CD4-positive, alpha-beta T cell (primary cell): ENCODE measurements at regions not wholly inside any gene's neighbourhood (a gene's known extent, or its start where the extent isn't known, plus 50 kb on each side); places are given as distances from the start of the nearest gene placed in this dataset.

Experiments
- ATAC-seq: fragments of 200-7000 bp; cut with Tn5 transposase; one replicate; pipeline ENCODE4 v1.10.0; 2022; ENCODE audit warnings: mild to moderate bottlenecking; ENCODE audit not compliant: poor library complexity
- CTCF ChIA-PET: fragments of 350-600 bp; sonication (Branson Sonifier 250); formaldehyde crosslinking; loops from one replicate; lab custom pipeline; 2021; ENCODE audit warnings: antibody characterized with exemption, inconsistent platforms; lab: Charles Lee
- POLR2A ChIA-PET: fragments of 350-600 bp; sonication (Branson Sonifier 250); formaldehyde crosslinking; loops from one replicate; lab custom pipeline; 2021; ENCODE audit warnings: antibody characterized with exemption, inconsistent platforms; lab: Charles Lee
- DNase-seq, 14 experiments: peaks; one replicate each; pipeline ENCODE4 v3.0.0-alpha.2; 2013 to 2020; ENCODE audit warnings: mixed read lengths in 2 of 14
- H3K27ac ChIP-seq, 2 donors: one replicate each; pipeline versions ENCODE4 v1.5.1 to v1.7.0; 2013; ENCODE audit warnings: low read length in 2 of 2, low read depth in 1 of 2, mild to moderate bottlenecking in 1 of 2
- H3K27me3 ChIP-seq, 2 experiments: 1 replicate in 1 of 2; 2 replicates in 1 of 2; pipeline versions ENCODE4 v1.6.1 to v1.7.0; 2013; ENCODE audit warnings: low read length in 2 of 2, control low read depth in 1 of 2, mild to moderate bottlenecking in 1 of 2, moderate library complexity in 1 of 2; ENCODE audit not compliant: insufficient read depth in 2 of 2, control insufficient read depth in 1 of 2
- H3K36me3 ChIP-seq: one replicate; pipeline ENCODE4 v1.6.1; 2013; ENCODE audit warnings: low read length, control low read depth; ENCODE audit not compliant: insufficient read depth
- H3K4me1 ChIP-seq: one replicate; pipeline ENCODE4 v1.6.1; 2013; ENCODE audit warnings: low read length, control low read depth; ENCODE audit not compliant: insufficient read depth
- H3K4me3 ChIP-seq: one replicate; pipeline ENCODE4 v1.5.1; 2013; ENCODE audit warnings: mild to moderate bottlenecking, low read length, moderate library complexity
- H3K9me3 ChIP-seq, 2 experiments: 1 replicate in 1 of 2; 2 replicates in 1 of 2; pipeline versions ENCODE4 v1.6.1 to v1.7.0; 2013; ENCODE audit warnings: low read length in 2 of 2, mild to moderate bottlenecking in 2 of 2, control low read depth in 1 of 2, moderate library complexity in 1 of 2; ENCODE audit not compliant: control insufficient read depth in 1 of 2, insufficient read depth in 1 of 2
- H3K27ac Mint-ChIP-seq: one replicate; pipeline ENCODE4 v1.8.0; 2020; ENCODE audit warnings: mixed read lengths
- H3K27me3 Mint-ChIP-seq: one replicate; pipeline ENCODE4 v1.8.0; 2021; ENCODE audit warnings: mixed read lengths
- H3K36me3 Mint-ChIP-seq: one replicate; pipeline ENCODE4 v1.8.0; 2021; ENCODE audit warnings: low read depth, mixed read lengths
- H3K4me1 Mint-ChIP-seq: one replicate; pipeline ENCODE4 v1.8.0; 2021; ENCODE audit warnings: low read depth, mixed read lengths
- H3K4me3 Mint-ChIP-seq: one replicate; pipeline ENCODE4 v1.8.0; 2020; ENCODE audit warnings: mild to moderate bottlenecking, mixed read lengths
- H3K9me3 Mint-ChIP-seq: one replicate; pipeline ENCODE4 v1.8.0; 2020; ENCODE audit warnings: mixed read lengths
- CTCF ChIP-seq: fragments of 200-600 bp; IDR thresholded peaks from one replicate; pipeline ENCODE4 v1.8.0; 2022; ENCODE audit warnings: antibody characterized with exemption, mild to moderate bottlenecking
- intact Hi-C, 2 experiments: fragments of 100-400 bp; cut with DNase I in 1 of 2; cut with micrococcal nuclease in 1 of 2; formaldehyde crosslinking; loops; one replicate each; pipeline versions ENCODE4 v1.15.1 to v1.9.0; 2023 to 2025; cut with DNase I, micrococcal nuclease

GRCh38 chr16:6252541-6252940 is 1080.1 kb upstream of the RBFOX1 start:
- Mint-ChIP-seq H3K27ac (no peak overlapping the region), H3K36me3 (no peaks in the 10 kb centered on the region), H3K4me1 (no peaks in the 10 kb centered on the region), H3K4me3 (no peak overlapping the region), H3K9me3 (peaks cover 14% of the 10 kb centered on the region), H3K27me3 (no peaks in the 10 kb centered on the region)
- no peaks in the 10 kb centered on the region for H3K27me3 ChIP-seq
- no peaks in the 10 kb centered on the region for H3K4me1 ChIP-seq
- intact Hi-C loops: no loop called here
- CTCF ChIA-PET: no interaction called here
- no peaks in the 10 kb centered on the region for H3K9me3 ChIP-seq
- no peak overlapping the region for H3K27ac ChIP-seq
- DNase-seq: no peak
- H3K36me3 ChIP-seq: no peaks in the 10 kb centered on the region
- TF ChIP-seq CTCF: no peak
- no peak overlapping the region for H3K4me3 ChIP-seq
- ATAC-seq: no peak
- POLR2A ChIA-PET: no interaction called here

- ChIA-PET CTCF (no interaction called here), POLR2A (no interaction called here)
- Histone ChIP-seq H3K9me3 (no peaks in the 10 kb centered on the region), H3K4me3 (no peak overlapping the region), H3K4me1 (no peaks in the 10 kb centered on the region), H3K27me3 (no peaks in the 10 kb centered on the region), H3K36me3 (no peaks in the 10 kb centered on the region), H3K27ac (no peak overlapping the region)
- no peak for DNase-seq
- H3K27ac Mint-ChIP-seq: no peak overlapping the region
- H3K4me1 Mint-ChIP-seq: no peaks in the 10 kb centered on the region
- H3K9me3 Mint-ChIP-seq: peaks cover 12% of the 10 kb centered on the region
- no peak for TF ChIP-seq CTCF
- ATAC-seq: no peak
- no peak overlapping the region for H3K4me3 Mint-ChIP-seq
- H3K36me3 Mint-ChIP-seq: no peaks in the 10 kb centered on the region
- intact Hi-C loops: no loop called here
- H3K27me3 Mint-ChIP-seq: no peaks in the 10 kb centered on the region
Observed at GRCh38 chr16:6250511-6250910, 1082.1 kb upstream of the RBFOX1 start.

GRCh38 chr16:6249863-6250262 is 1082.8 kb upstream of the RBFOX1 start:
- no peaks in the 10 kb centered on the region for H3K9me3 ChIP-seq
- CTCF ChIA-PET: no interaction called here
- DNase-seq: no peak
- no peaks in the 10 kb centered on the region for H3K27me3 ChIP-seq
- TF ChIP-seq CTCF: no peak
- peaks cover 12% of the 10 kb centered on the region for H3K9me3 Mint-ChIP-seq
- no peaks in the 10 kb centered on the region for H3K4me1 ChIP-seq
- H3K4me3 Mint-ChIP-seq: no peak overlapping the region
- H3K27me3 Mint-ChIP-seq: no peaks in the 10 kb centered on the region
- H3K27ac Mint-ChIP-seq: no peak overlapping the region
- H3K36me3 Mint-ChIP-seq: no peaks in the 10 kb centered on the region
- POLR2A ChIA-PET: no interaction called here
- H3K36me3 ChIP-seq: no peaks in the 10 kb centered on the region
- H3K4me1 Mint-ChIP-seq: no peaks in the 10 kb centered on the region
- no peak for ATAC-seq
- intact Hi-C loops: no loop called here
- no peak overlapping the region for H3K27ac ChIP-seq
- no peak overlapping the region for H3K4me3 ChIP-seq
